ENCODE measurements at regions not wholly inside any gene's neighbourhood (a gene's known extent, or its start where the extent isn't known, plus 50 kb on each side); places are given as distances from the start of the nearest gene placed in this dataset.

GRCh38 chr2:223701761-223702160 lies 99.6 kb upstream of the SCG2 start:
- TF ChIP-seq TEAD4 (IDR thresholded peaks at IDR 0.05) (no peak), EP300 (IDR thresholded peaks at IDR 0.05; ENCODE audit: borderline replicate concordance) (no peak), TAF1 (IDR thresholded peaks at IDR 0.05; ENCODE audit: low read depth) (no peak), REST (IDR thresholded peaks at IDR 0.05; ENCODE audit: low read depth) (no peak), TCF12 (IDR thresholded peaks at IDR 0.05; ENCODE audit: low read depth) (no peak), RAD21 (IDR thresholded peaks at IDR 0.05; ENCODE audit: low read depth) (no peak)

Measured in Ishikawa (cell line).